ENCODE measurements at regions not wholly inside any gene's neighbourhood (a gene's known extent, or its start where the extent isn't known, plus 50 kb on each side); places are given as distances from the start of the nearest gene placed in this dataset.

- Mint-ChIP-seq H3K4me3 (ENCODE audit: unreplicated experiment) (no peak overlapping the region), H3K4me1 (ENCODE audit: low read depth, unreplicated experiment) (peaks cover 17% of the 10 kb centered on the region), H3K27me3 (ENCODE audit: unreplicated experiment) (no peaks in the 10 kb centered on the region), H3K27ac (ENCODE audit: unreplicated experiment) (peak overlapping the region; percentile 3), H3K36me3 (ENCODE audit: unreplicated experiment) (no peaks in the 10 kb centered on the region), H3K9me3 (ENCODE audit: unreplicated experiment) (peaks cover 2% of the 10 kb centered on the region)
- TF ChIP-seq CTCF (IDR thresholded peaks at IDR 0.05; ENCODE audit: partially characterized antibody, unreplicated experiment) = peak; percentile 67
- peak; percentile 66 for DNase-seq
These were observed 158.0 kb upstream of the ITGB1 start for GRCh38 chr10:33115738-33116719.

- no peak for DNase-seq
- Mint-ChIP-seq H3K4me1 (ENCODE audit: low read depth, unreplicated experiment) (peaks cover 28% of the 10 kb centered on the region), H3K4me3 (ENCODE audit: unreplicated experiment) (no peak overlapping the region), H3K9me3 (ENCODE audit: unreplicated experiment) (peaks cover 3% of the 10 kb centered on the region), H3K27ac (ENCODE audit: unreplicated experiment) (no peak overlapping the region), H3K36me3 (ENCODE audit: unreplicated experiment) (no peaks in the 10 kb centered on the region), H3K27me3 (ENCODE audit: unreplicated experiment) (no peaks in the 10 kb centered on the region)
- no peak for TF ChIP-seq CTCF (IDR thresholded peaks at IDR 0.05; ENCODE audit: partially characterized antibody, unreplicated experiment)
These were observed 156.5 kb upstream of the ITGB1 start for GRCh38 chr10:33114451-33114952.

- H3K27ac Mint-ChIP-seq (ENCODE audit: unreplicated experiment) = no peak overlapping the region
- H3K36me3 Mint-ChIP-seq (ENCODE audit: unreplicated experiment) = no peaks in the 10 kb centered on the region
- no peak for DNase-seq
- peaks cover 3% of the 10 kb centered on the region for H3K9me3 Mint-ChIP-seq (ENCODE audit: unreplicated experiment)
- no peak overlapping the region for H3K4me3 Mint-ChIP-seq (ENCODE audit: unreplicated experiment)
- no peaks in the 10 kb centered on the region for H3K27me3 Mint-ChIP-seq (ENCODE audit: unreplicated experiment)
- peaks cover 36% of the 10 kb centered on the region for H3K4me1 Mint-ChIP-seq (ENCODE audit: low read depth, unreplicated experiment)
- no peak for TF ChIP-seq CTCF (IDR thresholded peaks at IDR 0.05; ENCODE audit: partially characterized antibody, unreplicated experiment)
These were observed 155.4 kb upstream of the ITGB1 start for GRCh38 chr10:33113466-33113865.

GRCh38 chr10:33112831-33113455, 154.9 kb upstream of the ITGB1 start:
- Mint-ChIP-seq H3K36me3 (ENCODE audit: unreplicated experiment) (no peaks in the 10 kb centered on the region), H3K4me3 (ENCODE audit: unreplicated experiment) (no peak overlapping the region), H3K9me3 (ENCODE audit: unreplicated experiment) (peaks cover 3% of the 10 kb centered on the region), H3K27me3 (ENCODE audit: unreplicated experiment) (no peaks in the 10 kb centered on the region), H3K27ac (ENCODE audit: unreplicated experiment) (no peak overlapping the region), H3K4me1 (ENCODE audit: low read depth, unreplicated experiment) (peaks cover 38% of the 10 kb centered on the region)
- no peak for TF ChIP-seq CTCF (IDR thresholded peaks at IDR 0.05; ENCODE audit: partially characterized antibody, unreplicated experiment)
- DNase-seq = no peak
